EL (cell line): ENCODE measurements at regions not wholly inside any gene's neighbourhood (a gene's known extent, or its start where the extent isn't known, plus 50 kb on each side); places are given as distances from the start of the nearest gene placed in this dataset.
"Not testable (repeated sequence)": the region's sequence is repeated elsewhere in the genome, so short reads cannot be mapped to it uniquely, and the experiment has no call there.

Source experiments
- DNase-seq: peaks from one replicate; pipeline ENCODE4 v3.0.0-alpha.2; 2016

- DNase-seq: no peak
Observed at GRCh38 chr4:189809839-189810238, 130.8 kb upstream of the FRG1 start.

- not testable (repeated sequence) for DNase-seq
Observed at GRCh38 chr4:189810318-189811181, 130.1 kb upstream of the FRG1 start.

GRCh38 chr4:189815404-189816192 lies 125.1 kb upstream of the FRG1 start:
- no peak for DNase-seq

GRCh38 chr4:189822326-189822725 lies 118.3 kb upstream of the FRG1 start:
- DNase-seq: no peak

- no peak for DNase-seq
Observed at GRCh38 chr4:189823591-189823990, 117.1 kb upstream of the FRG1 start.

- DNase-seq: no peak
Observed at GRCh38 chr4:189825466-189825865, 115.2 kb upstream of the FRG1 start.

- no peak for DNase-seq
Observed at GRCh38 chr4:189826657-189827056, 114.0 kb upstream of the FRG1 start.

- DNase-seq: no peak
Observed at GRCh38 chr4:189828081-189828697, 112.5 kb upstream of the FRG1 start.

- no peak for DNase-seq
Observed at GRCh38 chr4:189832528-189832927, 108.1 kb upstream of the FRG1 start.

GRCh38 chr4:189834616-189835015 lies 106.1 kb upstream of the FRG1 start:
- DNase-seq: no peak

GRCh38 chr4:189835505-189835904 lies 105.2 kb upstream of the FRG1 start:
- DNase-seq: no peak

GRCh38 chr4:189837471-189837870 lies 103.2 kb upstream of the FRG1 start:
- DNase-seq: no peak

- no peak for DNase-seq
Observed at GRCh38 chr4:189838821-189839497, 101.7 kb upstream of the FRG1 start.

- DNase-seq: no peak
Observed at GRCh38 chr4:189840356-189840755, 100.3 kb upstream of the FRG1 start.

GRCh38 chr4:189843413-189844009 lies 97.2 kb upstream of the FRG1 start:
- no peak for DNase-seq

GRCh38 chr4:189845145-189845846 lies 95.4 kb upstream of the FRG1 start:
- DNase-seq: peak; percentile 63

GRCh38 chr4:189846094-189846493 lies 94.6 kb upstream of the FRG1 start:
- DNase-seq: not testable (repeated sequence)

- not testable (repeated sequence) for DNase-seq
Observed at GRCh38 chr4:189846608-189847007, 94.1 kb upstream of the FRG1 start.

GRCh38 chr4:189848672-189849071 lies 92.0 kb upstream of the FRG1 start:
- DNase-seq: not testable (repeated sequence)

GRCh38 chr4:189850239-189850856 lies 90.3 kb upstream of the FRG1 start:
- no peak for DNase-seq

GRCh38 chr4:189858435-189858834 lies 82.2 kb upstream of the FRG1 start:
- no peak for DNase-seq
